ENCODE measurements at regions not wholly inside any gene's neighbourhood (a gene's known extent, or its start where the extent isn't known, plus 50 kb on each side); places are given as distances from the start of the nearest gene placed in this dataset.

DNA sequence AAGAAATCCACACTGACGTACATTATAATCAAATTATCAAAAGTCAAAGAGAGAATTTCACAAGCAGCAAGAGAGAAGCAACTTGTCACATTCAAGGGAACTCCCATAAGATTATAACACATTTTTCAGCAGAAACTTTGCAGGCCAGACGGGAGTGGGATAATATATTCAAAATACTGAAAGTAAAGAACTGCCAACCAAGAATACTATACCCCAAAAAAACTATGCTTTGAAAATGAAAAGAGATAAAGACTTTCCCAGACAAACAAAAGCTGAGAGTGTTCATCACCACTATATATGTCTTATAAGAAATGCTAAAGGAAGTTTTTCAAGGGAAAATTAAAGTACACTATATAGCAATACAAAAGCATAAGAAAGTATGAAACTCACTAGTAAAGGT is 91.5 kb upstream of the PPP2R3A start:
- no peak for TF ChIP-seq CTCF (IDR thresholded peaks at IDR 0.05)
- TF ChIP-seq POLR2A (IDR thresholded peaks at IDR 0.05): no peak

Measured in sigmoid colon (tissue), 3 donors.